ENCODE measurements at regions not wholly inside any gene's neighbourhood (a gene's known extent, or its start where the extent isn't known, plus 50 kb on each side); places are given as distances from the start of the nearest gene placed in this dataset.
"Not testable (repeated sequence)": the region's sequence is repeated elsewhere in the genome, so short reads cannot be mapped to it uniquely, and the experiment has no call there.

GRCh38 chr2:156779416-156780120, 343.4 kb downstream of the GPD2 start:
- no peak for DNase-seq (ENCODE audit: low read depth)
- no peak for TF ChIP-seq CTCF (IDR thresholded peaks at IDR 0.05; ENCODE audit: insufficient read depth, low read length)
- H3K4me3 ChIP-seq (ENCODE audit: low read depth, low read length) = no peak overlapping the region

DNA sequence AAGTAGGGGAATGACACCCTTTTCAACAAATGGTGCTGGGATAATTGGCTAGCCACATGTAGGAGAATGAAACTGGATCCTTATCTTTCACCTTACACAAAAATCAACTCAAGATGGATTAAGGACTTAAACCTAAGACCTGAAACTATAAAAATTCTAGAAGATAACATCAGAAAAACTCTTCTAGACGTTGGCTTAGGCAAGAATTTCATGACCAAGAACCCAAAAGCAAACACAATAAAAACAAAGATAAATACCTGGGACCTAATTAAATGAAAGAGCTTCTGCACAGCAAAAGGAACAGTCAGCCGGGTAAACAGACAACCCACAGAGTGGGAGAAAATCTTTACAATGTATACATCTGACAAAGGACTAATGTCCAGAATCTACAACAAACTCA, 345.5 kb downstream of the GPD2 start:
- H3K4me3 ChIP-seq (ENCODE audit: low read depth, low read length); DNase-seq (ENCODE audit: low read depth): not testable (repeated sequence)

DNA sequence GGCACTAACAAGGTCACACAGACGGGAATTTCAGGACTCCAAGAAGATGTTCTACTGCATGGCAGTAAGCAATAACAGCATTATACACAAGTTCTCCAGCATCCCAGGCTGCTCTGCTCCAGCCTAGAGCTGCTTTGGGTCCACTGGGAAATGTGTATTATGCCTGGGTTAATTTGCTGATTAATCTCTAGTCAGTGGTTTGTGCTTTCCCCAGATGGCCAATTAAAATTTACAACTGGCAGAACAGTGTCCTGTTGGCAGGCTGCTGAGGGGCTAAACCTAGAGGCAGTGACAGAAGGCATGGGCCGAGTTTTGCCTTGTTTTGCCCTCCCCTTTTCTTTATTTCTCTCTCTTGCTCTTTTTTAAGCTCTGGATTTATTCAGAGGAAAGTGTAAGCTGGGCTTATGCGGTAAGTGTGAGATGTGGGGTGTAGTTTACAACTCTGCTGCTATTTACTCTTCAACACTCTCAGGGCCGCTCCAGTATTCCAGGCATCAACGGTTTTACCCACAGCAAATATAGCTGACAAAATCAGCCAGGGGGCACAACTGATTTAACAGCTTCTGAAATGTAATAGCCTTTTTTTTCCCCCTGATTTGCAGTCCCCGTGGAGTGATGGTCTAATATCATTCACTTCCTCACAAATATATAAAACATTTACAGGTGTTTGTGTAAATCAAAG, 348.0 kb downstream of the GPD2 start:
- DNase-seq (ENCODE audit: low read depth) = no peak

GRCh38 chr2:156787517-156787916, 351.3 kb downstream of the GPD2 start:
- DNase-seq (ENCODE audit: low read depth) = no peak
- no peak overlapping the region for H3K4me3 ChIP-seq (ENCODE audit: low read depth, low read length)

More for the DNA sequence above, 348.0 kb downstream of the GPD2 start:
- H3K4me3 ChIP-seq (ENCODE audit: low read depth, low read length) = no peak overlapping the region
- no peak for TF ChIP-seq CTCF (IDR thresholded peaks at IDR 0.05; ENCODE audit: insufficient read depth, low read length)

DNA sequence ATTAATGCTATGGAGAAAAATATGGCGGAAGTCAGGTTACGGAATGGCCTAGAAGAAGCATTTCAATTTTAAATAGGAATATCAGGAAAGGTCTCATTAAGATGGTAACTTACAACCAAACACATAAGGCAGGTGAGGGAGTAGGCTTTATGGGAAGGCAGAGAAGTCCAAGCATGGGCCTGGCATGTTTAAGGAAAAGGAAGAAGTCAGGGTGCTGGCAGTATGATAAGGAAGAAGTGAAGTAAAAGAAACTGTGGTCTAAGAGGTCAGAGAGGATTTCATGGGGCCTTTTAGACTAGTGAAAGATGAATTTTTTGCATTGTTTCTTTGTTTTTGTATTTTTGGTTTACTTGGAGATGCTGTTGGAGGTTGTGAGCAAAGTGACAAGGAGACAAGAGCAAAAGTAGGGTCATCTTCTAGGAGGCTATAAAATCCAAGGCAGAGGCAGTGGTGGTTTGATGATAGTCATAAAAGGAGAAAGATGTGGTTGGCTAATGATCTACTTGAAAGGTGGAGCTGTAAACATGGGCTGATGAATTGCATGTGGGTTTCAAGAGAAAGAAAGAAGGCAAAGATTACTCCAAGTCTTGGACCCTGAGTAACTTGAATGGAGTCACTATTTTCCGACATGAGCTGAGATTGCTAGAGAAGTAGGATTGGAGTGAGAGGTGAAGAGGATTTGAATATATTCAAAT, 354.3 kb downstream of the GPD2 start:
- TF ChIP-seq CTCF (IDR thresholded peaks at IDR 0.05; ENCODE audit: insufficient read depth, low read length) = no peak
- no peak for DNase-seq (ENCODE audit: low read depth)
- H3K4me3 ChIP-seq (ENCODE audit: low read depth, low read length) = no peak overlapping the region

More at GRCh38 chr2:156787517-156787916, 351.3 kb downstream of the GPD2 start:
- TF ChIP-seq CTCF (IDR thresholded peaks at IDR 0.05; ENCODE audit: insufficient read depth, low read length) = no peak

GRCh38 chr2:156792242-156792840, 356.2 kb downstream of the GPD2 start:
- no peak overlapping the region for H3K4me3 ChIP-seq (ENCODE audit: low read depth, low read length)
- DNase-seq (ENCODE audit: low read depth) = no peak
- no peak for TF ChIP-seq CTCF (IDR thresholded peaks at IDR 0.05; ENCODE audit: insufficient read depth, low read length)

- no peak overlapping the region for H3K4me3 ChIP-seq (ENCODE audit: low read depth, low read length)
- no peak for DNase-seq (ENCODE audit: low read depth)
- no peak for TF ChIP-seq CTCF (IDR thresholded peaks at IDR 0.05; ENCODE audit: insufficient read depth, low read length)
These were observed 361.7 kb downstream of the GPD2 start for GRCh38 chr2:156797832-156798231.

All from fibroblast of the aortic adventitia (primary cell).